ENCODE measurements at regions not wholly inside any gene's neighbourhood (a gene's known extent, or its start where the extent isn't known, plus 50 kb on each side); places are given as distances from the start of the nearest gene placed in this dataset.

GRCh38 chr4:65202853-65203236 is 467.4 kb downstream of the EPHA5 start:
- no peak for DNase-seq
- Histone ChIP-seq H3K27me3 (replicated peaks) (no peaks in the 10 kb centered on the region), H3K27ac (no peak overlapping the region), H3K36me3 (replicated peaks) (no peaks in the 10 kb centered on the region), H3K4me3 (ENCODE audit: low read depth, low read length) (no peak overlapping the region)
- no peak for TF ChIP-seq CTCF (IDR thresholded peaks at IDR 0.05; ENCODE audit: low read depth, low read length, missing control alignments)
- in situ Hi-C loops (cut with HindIII; ENCODE audit: low pct_ligation_motif_present, low sequenced_read_pairs) = no loop called here

- H3K4me3 ChIP-seq (ENCODE audit: low read depth, low read length) = no peak overlapping the region
- H3K36me3 ChIP-seq (replicated peaks) = no peaks in the 10 kb centered on the region
- DNase-seq = no peak
- in situ Hi-C loops (cut with HindIII; ENCODE audit: low pct_ligation_motif_present, low sequenced_read_pairs) = no loop called here
- TF ChIP-seq CTCF (IDR thresholded peaks at IDR 0.05; ENCODE audit: low read depth, low read length, missing control alignments) = no peak
- no peaks in the 10 kb centered on the region for H3K27me3 ChIP-seq (replicated peaks)
- H3K27ac ChIP-seq = no peak overlapping the region
These were observed 468.0 kb downstream of the EPHA5 start for GRCh38 chr4:65202165-65202852.

GRCh38 chr4:65195666-65196065 is 474.6 kb downstream of the EPHA5 start:
- Histone ChIP-seq H3K36me3 (replicated peaks) (no peaks in the 10 kb centered on the region), H3K4me3 (ENCODE audit: low read depth, low read length) (no peak overlapping the region), H3K27ac (no peak overlapping the region), H3K27me3 (replicated peaks) (no peaks in the 10 kb centered on the region)
- no peak for TF ChIP-seq CTCF (IDR thresholded peaks at IDR 0.05; ENCODE audit: low read depth, low read length, missing control alignments)
- in situ Hi-C loops (cut with HindIII; ENCODE audit: low pct_ligation_motif_present, low sequenced_read_pairs) = no loop called here
- no peak for DNase-seq

GRCh38 chr4:65195002-65195401 is 475.3 kb downstream of the EPHA5 start:
- Histone ChIP-seq H3K27me3 (replicated peaks) (no peaks in the 10 kb centered on the region), H3K27ac (no peak overlapping the region), H3K36me3 (replicated peaks) (no peaks in the 10 kb centered on the region), H3K4me3 (ENCODE audit: low read depth, low read length) (no peak overlapping the region)
- in situ Hi-C loops (cut with HindIII; ENCODE audit: low pct_ligation_motif_present, low sequenced_read_pairs) = no loop called here
- DNase-seq = no peak
- no peak for TF ChIP-seq CTCF (IDR thresholded peaks at IDR 0.05; ENCODE audit: low read depth, low read length, missing control alignments)

- no peak for TF ChIP-seq CTCF (IDR thresholded peaks at IDR 0.05; ENCODE audit: low read depth, low read length, missing control alignments)
- Histone ChIP-seq H3K27ac (no peak overlapping the region), H3K36me3 (replicated peaks) (no peaks in the 10 kb centered on the region), H3K27me3 (replicated peaks) (no peaks in the 10 kb centered on the region), H3K4me3 (ENCODE audit: low read depth, low read length) (no peak overlapping the region)
- DNase-seq = no peak
- in situ Hi-C loops (cut with HindIII; ENCODE audit: low pct_ligation_motif_present, low sequenced_read_pairs) = no loop called here
These were observed 476.3 kb downstream of the EPHA5 start for GRCh38 chr4:65193985-65194384.

- Histone ChIP-seq H3K4me3 (ENCODE audit: low read depth, low read length) (no peak overlapping the region), H3K36me3 (replicated peaks) (no peaks in the 10 kb centered on the region), H3K27me3 (replicated peaks) (no peaks in the 10 kb centered on the region), H3K27ac (no peak overlapping the region)
- DNase-seq = no peak
- TF ChIP-seq CTCF (IDR thresholded peaks at IDR 0.05; ENCODE audit: low read depth, low read length, missing control alignments) = no peak
- in situ Hi-C loops (cut with HindIII; ENCODE audit: low pct_ligation_motif_present, low sequenced_read_pairs) = no loop called here
These were observed 479.5 kb downstream of the EPHA5 start for GRCh38 chr4:65190780-65191179.

Measured in brain microvascular endothelial cell (primary cell).